DND-41 (cell line): ENCODE measurements at regions not wholly inside any gene's neighbourhood (a gene's known extent, or its start where the extent isn't known, plus 50 kb on each side); places are given as distances from the start of the nearest gene placed in this dataset.

Source experiments
- CTCF ChIP-seq: IDR thresholded peaks from 2 replicates; pipeline ENCODE4 v1.5.1; 2012; ENCODE audit warnings: borderline replicate concordance, low read length, moderate library complexity, mild to moderate bottlenecking; ENCODE audit not compliant: poor library complexity, severe bottlenecking; ENCODE audit errors: extremely low read depth
- EZH2 ChIP-seq: IDR thresholded peaks from 3 replicates; pipeline ENCODE4 v1.6.1; 2012; ENCODE audit warnings: borderline replicate concordance, low read depth, mild to moderate bottlenecking, moderate library complexity, low read length, inconsistent platforms; ENCODE audit not compliant: severe bottlenecking

GRCh38 chr6:155690820-155691219, 235.2 kb upstream of the NOX3 start:
- TF ChIP-seq CTCF (no peak), EZH2 (no peak)
